ENCODE measurements at regions not wholly inside any gene's neighbourhood (a gene's known extent, or its start where the extent isn't known, plus 50 kb on each side); places are given as distances from the start of the nearest gene placed in this dataset.

DNA sequence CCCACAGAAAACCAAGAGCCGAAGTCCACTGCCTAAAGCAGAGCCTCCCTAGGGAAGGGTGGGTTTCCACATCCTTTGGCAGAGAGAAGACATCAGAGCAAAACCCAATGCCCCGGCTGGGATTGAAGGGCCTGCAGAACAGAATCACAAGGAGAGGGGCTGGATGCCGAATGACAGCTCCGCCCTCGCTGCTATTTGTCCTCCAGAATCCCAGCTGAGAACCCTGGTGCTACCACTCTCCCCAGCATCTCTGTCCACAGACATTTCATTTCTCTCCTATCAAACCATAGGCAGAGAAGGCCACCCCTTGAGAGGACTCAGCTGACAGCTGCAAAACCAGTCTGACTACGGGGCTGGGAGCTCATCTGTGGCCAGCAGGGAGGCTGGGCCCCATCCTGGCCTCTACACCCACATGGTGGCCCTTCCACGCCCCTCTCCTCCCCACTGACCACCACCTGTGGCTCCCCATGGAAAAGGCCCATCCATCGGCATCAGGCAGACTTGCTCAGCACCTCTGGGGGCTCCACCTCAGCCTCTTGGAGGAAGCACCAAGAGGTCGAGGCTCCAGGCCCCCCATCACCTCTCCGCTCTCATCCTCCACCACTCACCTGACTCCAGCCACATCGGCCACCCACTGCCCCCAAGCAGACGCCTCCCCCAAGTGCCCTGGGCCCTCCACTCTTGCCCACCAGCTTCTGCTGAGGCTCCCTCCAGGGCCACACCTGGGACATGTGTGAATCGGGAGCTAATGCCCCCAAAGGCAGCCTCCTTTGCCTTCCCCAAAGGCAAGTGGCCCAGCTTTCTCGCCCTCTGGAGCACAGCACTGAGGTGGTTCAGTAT lies 288.5 kb downstream of the C16orf95 start:
- no peak for FAIRE-seq
- no peak for DNase-seq (ENCODE audit: low read depth)
- no peaks in the 10 kb centered on the region for H3K27me3 ChIP-seq (ENCODE audit: control insufficient read depth, insufficient read depth, low read length)
- H3K4me3 ChIP-seq (ENCODE audit: low read depth, low read length), result no peak overlapping the region
- no peaks in the 10 kb centered on the region for H3K36me3 ChIP-seq (ENCODE audit: control insufficient read depth, insufficient read depth, low read length)
- TF ChIP-seq CTCF (IDR thresholded peaks at IDR 0.05; ENCODE audit: insufficient read depth, low read length, severe bottlenecking), result no peak

DNA sequence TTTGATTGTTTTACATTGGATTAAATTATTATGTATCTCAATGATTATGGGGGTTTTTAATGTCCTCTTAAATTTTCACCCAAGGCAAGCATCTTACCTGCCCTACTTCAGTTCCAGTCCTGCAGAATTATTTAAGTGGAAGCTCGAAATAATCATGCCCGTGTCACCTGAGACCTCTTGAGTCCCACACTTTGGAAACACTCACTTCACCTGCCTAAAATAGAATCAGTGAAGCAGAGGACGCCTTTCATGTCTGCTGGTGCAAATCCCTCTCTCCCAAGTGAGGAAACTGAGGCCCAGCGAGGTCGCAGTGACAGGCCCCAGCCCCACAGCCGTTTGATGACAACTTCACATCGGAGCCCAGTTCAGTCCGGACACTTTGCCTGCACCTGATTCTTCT lies 284.6 kb downstream of the C16orf95 start:
- FAIRE-seq, result no peak
- Histone ChIP-seq H3K36me3 (ENCODE audit: control insufficient read depth, insufficient read depth, low read length) (no peaks in the 10 kb centered on the region), H3K4me3 (ENCODE audit: low read depth, low read length) (no peak overlapping the region), H3K27me3 (ENCODE audit: control insufficient read depth, insufficient read depth, low read length) (no peaks in the 10 kb centered on the region)
- TF ChIP-seq CTCF (IDR thresholded peaks at IDR 0.05; ENCODE audit: insufficient read depth, low read length, severe bottlenecking), result no peak
- DNase-seq (ENCODE audit: low read depth), result no peak

GRCh38 chr16:87033021-87033471 lies 284.1 kb downstream of the C16orf95 start:
- TF ChIP-seq CTCF (IDR thresholded peaks at IDR 0.05; ENCODE audit: insufficient read depth, low read length, severe bottlenecking), result no peak
- H3K27me3 ChIP-seq (ENCODE audit: control insufficient read depth, insufficient read depth, low read length), result no peaks in the 10 kb centered on the region

GRCh38 chr16:87033541-87034300 lies 283.5 kb downstream of the C16orf95 start:
- Histone ChIP-seq H3K27me3 (ENCODE audit: control insufficient read depth, insufficient read depth, low read length) (no peaks in the 10 kb centered on the region), H3K4me3 (ENCODE audit: low read depth, low read length) (no peak overlapping the region), H3K36me3 (ENCODE audit: control insufficient read depth, insufficient read depth, low read length) (no peaks in the 10 kb centered on the region)
- TF ChIP-seq CTCF (IDR thresholded peaks at IDR 0.05; ENCODE audit: insufficient read depth, low read length, severe bottlenecking), result no peak
- DNase-seq (ENCODE audit: low read depth) (no peak), FAIRE-seq (peak; percentile 7)

More at GRCh38 chr16:87033021-87033471, 284.1 kb downstream of the C16orf95 start:
- DNase-seq (ENCODE audit: low read depth), result no peak
- no peak overlapping the region for H3K4me3 ChIP-seq (ENCODE audit: low read depth, low read length)
- H3K36me3 ChIP-seq (ENCODE audit: control insufficient read depth, insufficient read depth, low read length), result no peaks in the 10 kb centered on the region
- no peak for FAIRE-seq

DNA sequence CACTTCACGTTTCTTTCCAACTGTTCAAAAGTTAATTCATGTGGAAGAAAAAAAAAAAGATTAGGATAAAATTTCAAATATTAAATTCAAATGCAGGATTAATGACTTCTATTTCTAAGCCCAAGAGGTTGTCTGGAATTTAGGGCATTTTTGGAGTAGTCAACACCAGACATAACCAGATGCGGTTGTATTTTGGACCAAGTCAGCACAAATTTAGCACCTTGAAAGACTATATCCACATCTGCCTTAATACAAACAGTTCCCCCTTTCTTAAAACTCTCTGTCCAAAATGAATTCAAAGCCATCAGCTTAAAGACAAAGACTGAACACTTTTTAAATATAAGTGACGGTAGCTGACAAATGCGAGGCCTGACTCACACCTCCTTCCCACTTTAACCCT lies 282.9 kb downstream of the C16orf95 start:
- TF ChIP-seq CTCF (IDR thresholded peaks at IDR 0.05; ENCODE audit: insufficient read depth, low read length, severe bottlenecking), result no peak
- H3K4me3 ChIP-seq (ENCODE audit: low read depth, low read length), result no peak overlapping the region
- DNase-seq (ENCODE audit: low read depth) (no peak), FAIRE-seq (no peak)
- no peaks in the 10 kb centered on the region for H3K27me3 ChIP-seq (ENCODE audit: control insufficient read depth, insufficient read depth, low read length)
- no peaks in the 10 kb centered on the region for H3K36me3 ChIP-seq (ENCODE audit: control insufficient read depth, insufficient read depth, low read length)

Data from bronchial epithelial cell (primary cell).